HG02970 (cell line): ENCODE measurements at regions not wholly inside any gene's neighbourhood (a gene's known extent, or its start where the extent isn't known, plus 50 kb on each side); places are given as distances from the start of the nearest gene placed in this dataset.

Source experiments
- ATAC-seq: cut with Tn5 transposase; IDR thresholded peaks from one replicate; pipeline ENCODE4 v1.9.1; 2021; ENCODE audit warnings: mild to moderate bottlenecking, moderate library complexity, moderate number of reproducible peaks; ENCODE audit not compliant: unreplicated experiment, low FRiP score

DNA sequence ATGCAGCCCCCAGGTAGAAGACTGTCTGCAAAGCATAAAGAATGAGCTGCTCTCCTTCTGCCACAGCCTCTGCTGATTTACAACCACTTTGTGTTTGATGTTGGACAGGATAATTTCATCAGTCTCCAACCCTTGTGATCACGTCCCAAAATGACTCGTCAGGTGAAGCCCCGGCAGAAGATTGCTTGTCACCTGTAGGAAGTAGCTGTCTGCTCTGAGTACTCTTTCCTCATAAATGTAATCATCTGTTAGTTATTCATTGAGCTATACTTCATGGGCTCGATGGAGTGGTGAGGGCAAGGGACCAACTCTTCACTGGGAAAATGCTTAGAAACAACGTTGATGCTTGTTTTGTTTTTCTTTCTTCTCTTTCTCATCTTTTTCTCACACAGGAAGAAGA is 290.9 kb upstream of the SP8 start:
- no peak for ATAC-seq

DNA sequence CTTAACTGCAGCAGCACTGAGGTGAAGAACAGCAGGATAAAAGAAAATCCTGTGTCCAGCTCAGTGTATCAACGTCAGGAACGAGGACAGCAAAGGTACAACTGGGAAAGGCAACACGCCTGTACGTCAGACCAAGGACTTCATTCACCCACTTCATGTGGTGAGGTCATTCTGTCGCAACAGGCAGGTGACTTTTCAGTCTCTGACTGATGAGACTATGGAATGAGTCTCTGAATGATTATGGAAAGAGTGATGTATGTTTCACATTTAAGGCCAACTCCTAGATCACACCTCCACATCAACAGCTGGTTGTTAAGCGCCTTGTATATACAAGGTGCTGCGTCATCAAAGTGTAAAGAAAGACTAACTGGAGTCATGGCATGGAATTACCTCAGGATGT is 297.6 kb upstream of the SP8 start:
- ATAC-seq = no peak

DNA sequence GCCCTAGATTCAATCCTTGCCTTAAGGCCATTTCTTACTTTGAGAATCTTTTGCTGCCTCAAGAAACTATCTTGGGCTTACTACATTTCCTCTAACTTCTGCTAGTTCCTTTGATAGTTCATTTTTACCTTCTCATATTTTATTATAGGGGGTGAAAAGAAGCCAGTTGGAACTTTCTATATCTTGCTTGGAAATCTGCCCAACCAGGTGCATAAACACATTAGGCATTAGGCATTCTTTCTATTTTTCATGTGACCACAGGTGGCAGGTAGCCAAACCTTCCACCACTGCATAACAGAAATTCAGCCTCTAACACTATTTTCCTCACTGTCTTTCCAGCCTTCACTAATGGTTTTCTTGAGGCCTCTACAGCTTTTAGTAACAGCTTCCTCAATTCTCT is 300.0 kb upstream of the SP8 start:
- ATAC-seq = no peak

DNA sequence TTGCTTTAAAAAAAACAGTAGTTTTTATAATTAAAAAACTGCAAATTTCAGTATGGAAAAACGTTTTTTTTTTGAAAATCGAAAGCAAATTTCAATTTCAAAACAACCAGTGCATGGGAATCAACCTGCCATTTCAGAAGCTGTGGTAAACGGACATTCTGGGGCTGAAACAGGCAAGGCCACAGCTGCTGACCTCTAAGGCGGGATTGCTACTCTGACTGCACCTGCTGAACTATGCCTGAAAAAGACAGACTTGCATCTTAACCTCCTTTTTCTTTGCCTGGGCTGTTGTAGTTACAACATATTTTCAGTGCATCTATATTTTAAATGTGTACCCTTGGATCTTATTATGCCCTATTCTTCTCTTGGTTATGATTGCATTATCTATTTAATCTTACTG is 303.0 kb upstream of the SP8 start:
- ATAC-seq = no peak

- no peak for ATAC-seq
Observed at GRCh38 chr7:21092766-21093702, 306.3 kb upstream of the SP8 start.

GRCh38 chr7:21094589-21094988 is 307.9 kb upstream of the SP8 start:
- no peak for ATAC-seq

DNA sequence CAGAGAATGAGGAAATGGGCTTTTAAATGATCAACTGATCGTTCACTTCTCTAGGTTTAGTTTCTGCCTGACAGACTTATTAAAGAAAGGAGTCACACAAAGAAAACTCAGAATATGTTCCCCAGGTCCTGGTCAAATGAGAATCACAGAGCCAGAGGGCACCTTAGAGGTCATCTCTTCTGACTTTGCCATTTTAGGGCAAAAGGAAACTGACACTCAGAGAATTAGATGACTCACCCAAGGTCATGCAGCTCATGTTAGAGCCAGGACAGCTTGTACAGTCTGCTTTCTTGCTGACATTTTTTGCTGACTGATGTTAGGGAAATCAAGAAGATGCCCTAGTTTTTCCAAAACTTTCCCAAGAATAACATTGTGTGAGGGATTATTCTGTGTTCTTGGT is 312.7 kb upstream of the SP8 start:
- ATAC-seq = no peak

GRCh38 chr7:21099955-21100354 is 313.3 kb upstream of the SP8 start:
- ATAC-seq = no peak

- ATAC-seq = no peak
Observed at GRCh38 chr7:21101541-21101940, 314.9 kb upstream of the SP8 start.

GRCh38 chr7:21103426-21104123 is 316.9 kb upstream of the SP8 start:
- no peak for ATAC-seq

GRCh38 chr7:21104124-21104500 is 317.4 kb upstream of the SP8 start:
- no peak for ATAC-seq

GRCh38 chr7:21106296-21106732 is 319.6 kb upstream of the SP8 start:
- no peak for ATAC-seq

GRCh38 chr7:21107101-21107500 is 320.4 kb upstream of the SP8 start:
- ATAC-seq = no peak

DNA sequence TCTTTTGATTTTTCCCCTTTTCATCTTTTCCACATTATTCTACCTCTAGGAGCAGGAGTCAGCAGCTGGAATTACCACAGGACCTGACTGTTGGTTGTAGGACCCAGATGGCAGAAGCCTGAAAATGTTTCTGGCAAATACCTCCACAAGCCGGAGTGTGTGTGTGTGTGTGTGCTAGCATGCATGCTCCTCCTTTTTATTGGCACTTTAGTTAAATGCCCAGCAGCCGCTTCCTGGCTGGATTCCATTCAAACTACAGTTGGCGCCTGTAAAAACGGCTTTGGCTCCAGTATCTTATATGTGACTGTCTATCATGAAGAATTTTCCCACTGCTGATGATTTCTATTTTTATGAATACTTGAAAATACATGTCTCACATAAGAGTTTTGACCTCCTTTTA is 319.7 kb upstream of the SP4 start:
- no peak for ATAC-seq

- ATAC-seq = no peak
Observed at GRCh38 chr7:21113609-21114415, 314.1 kb upstream of the SP4 start.

GRCh38 chr7:21123586-21123985 is 304.3 kb upstream of the SP4 start:
- ATAC-seq = no peak

DNA sequence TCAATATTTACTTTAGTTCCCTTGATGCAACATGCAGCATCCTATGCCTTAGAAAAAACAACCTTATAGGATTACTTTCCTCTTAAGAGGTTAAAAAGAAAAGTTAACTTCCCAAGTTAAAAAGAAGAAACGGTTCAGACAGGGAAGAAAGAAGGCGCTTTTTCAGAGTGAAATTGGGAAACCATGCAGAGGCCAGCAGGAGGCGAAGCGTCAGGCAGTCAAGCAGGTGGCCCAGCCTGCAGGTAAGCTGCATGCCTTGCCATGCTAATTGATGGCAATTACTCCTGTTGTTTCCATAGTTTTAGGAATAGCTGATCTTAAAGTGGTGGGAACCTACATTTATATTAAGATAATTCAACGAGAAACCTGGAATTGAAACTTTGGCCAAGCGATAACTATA is 302.6 kb upstream of the SP4 start:
- ATAC-seq = no peak

- ATAC-seq = no peak
Observed at GRCh38 chr7:21128062-21128817, 299.6 kb upstream of the SP4 start.

DNA sequence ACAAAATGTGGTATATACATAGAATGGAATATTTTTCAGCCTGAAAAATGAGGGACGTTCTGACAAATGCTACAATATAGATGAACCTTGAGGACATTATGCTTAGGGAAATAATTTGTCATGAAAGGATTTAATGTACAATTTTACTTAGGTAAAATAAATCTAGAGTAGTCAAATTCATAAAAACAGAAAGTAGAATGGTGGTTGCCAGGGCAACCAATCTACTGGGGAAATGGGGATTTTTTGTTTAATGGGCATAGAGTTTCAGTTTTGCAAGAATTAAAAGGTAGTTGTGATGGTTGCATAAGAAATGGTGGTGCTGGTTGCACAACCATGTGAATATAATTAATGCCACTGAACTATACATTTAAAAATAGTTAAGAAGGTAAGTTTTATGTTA is 296.0 kb upstream of the SP4 start:
- ATAC-seq = no peak

GRCh38 chr7:21134631-21135030 is 293.3 kb upstream of the SP4 start:
- ATAC-seq = no peak
